Activated CD4-positive, alpha-beta T cell treated with anti-CD3 and anti-CD28 coated beads, Interleukin-2, amount 50 U/mL, for 1 hour (primary cell): ENCODE measurements at regions not wholly inside any gene's neighbourhood (a gene's known extent, or its start where the extent isn't known, plus 50 kb on each side); places are given as distances from the start of the nearest gene placed in this dataset.
"Not testable (repeated sequence)": the region's sequence is repeated elsewhere in the genome, so short reads cannot be mapped to it uniquely, and the experiment has no call there.

Experiments
- DNase-seq: peaks from one replicate; pipeline ENCODE4 v3.0.0-alpha.2; 2020

- no peak for DNase-seq
Observed at GRCh38 chr10:85407088-85407487, 959.5 kb downstream of the GRID1 start.

- no peak for DNase-seq
Observed at GRCh38 chr10:85408388-85408787, 958.2 kb downstream of the GRID1 start.

GRCh38 chr10:85410586-85410985 is 956.0 kb downstream of the GRID1 start:
- not testable (repeated sequence) for DNase-seq

DNA sequence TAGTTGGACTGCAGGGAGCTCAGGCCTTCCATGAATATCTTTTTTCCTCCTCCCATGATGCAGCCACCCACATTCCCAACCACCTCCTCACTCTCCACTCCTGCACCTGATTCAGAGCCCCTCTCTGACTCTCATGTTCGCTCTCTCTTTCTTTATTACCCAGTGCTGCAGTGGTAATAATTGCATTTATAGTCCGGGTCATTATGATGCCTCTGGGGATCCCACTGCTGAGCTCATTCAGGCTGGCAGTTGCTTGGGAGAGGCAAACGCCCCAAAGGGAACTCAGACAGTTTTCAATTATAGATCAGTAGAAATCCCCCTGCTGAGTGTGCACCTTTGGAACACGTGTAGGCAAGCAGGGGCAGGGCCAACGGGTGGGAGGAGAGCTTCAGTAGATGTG is 953.0 kb downstream of the GRID1 start:
- DNase-seq, result no peak

DNA sequence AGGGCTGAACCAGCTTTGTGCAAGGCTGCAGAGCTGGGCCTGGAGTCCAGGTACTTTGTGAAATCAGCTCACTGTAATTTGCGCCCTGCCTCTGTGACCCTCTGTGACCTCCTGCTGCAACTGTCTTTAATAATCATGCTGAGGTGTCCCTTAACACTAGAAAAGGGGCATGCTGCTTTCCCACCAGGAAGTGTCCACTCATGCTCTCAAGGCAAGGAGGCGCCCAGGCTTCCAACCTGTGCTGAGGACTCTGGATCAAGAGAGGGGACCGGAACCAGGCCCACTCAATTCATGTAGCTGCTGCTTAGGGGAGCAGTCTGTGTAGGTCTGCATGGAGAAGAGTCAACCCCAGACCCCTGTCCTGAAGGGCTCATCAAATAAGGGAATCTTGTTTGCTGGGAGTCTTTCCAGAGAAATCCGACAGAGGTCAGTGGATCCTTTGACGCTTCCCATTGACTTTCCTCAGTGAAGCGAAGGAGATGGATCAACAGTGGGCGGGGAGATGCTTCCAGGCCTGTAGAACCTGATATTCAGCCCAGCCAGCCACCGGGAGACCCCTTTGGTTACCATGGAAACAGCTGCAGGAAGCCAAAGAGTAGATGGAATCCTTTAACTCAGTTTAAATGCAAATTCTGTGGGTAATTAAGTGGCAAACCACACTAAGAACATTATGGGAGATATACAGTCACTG is 945.9 kb downstream of the GRID1 start:
- no peak for DNase-seq

- no peak for DNase-seq
Observed at GRCh38 chr10:85421421-85421820, 945.2 kb downstream of the GRID1 start.

GRCh38 chr10:85429126-85429525 is 937.5 kb downstream of the GRID1 start:
- DNase-seq, result no peak

DNA sequence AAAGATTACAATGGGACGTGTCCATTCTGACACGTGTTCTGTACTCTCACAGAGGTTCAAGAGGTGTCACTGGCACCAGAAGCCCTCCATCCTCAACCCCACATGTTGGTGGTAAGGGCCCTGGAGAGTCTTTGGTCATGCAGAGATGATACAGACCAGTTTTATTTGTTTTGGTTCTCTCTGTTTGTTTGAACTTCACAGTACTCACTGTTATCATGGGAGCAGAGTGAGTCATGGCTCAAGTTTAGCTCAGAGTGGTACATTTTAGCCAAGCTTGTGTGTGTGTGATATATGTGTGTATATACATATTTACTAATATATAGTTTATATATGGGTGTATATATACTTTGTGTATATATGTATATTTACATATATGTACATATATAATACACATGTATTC is 935.6 kb downstream of the GRID1 start:
- DNase-seq, result no peak

GRCh38 chr10:85433248-85433647 is 933.3 kb downstream of the GRID1 start:
- DNase-seq, result no peak

GRCh38 chr10:85444868-85445267 is 921.7 kb downstream of the GRID1 start:
- DNase-seq, result no peak

DNA sequence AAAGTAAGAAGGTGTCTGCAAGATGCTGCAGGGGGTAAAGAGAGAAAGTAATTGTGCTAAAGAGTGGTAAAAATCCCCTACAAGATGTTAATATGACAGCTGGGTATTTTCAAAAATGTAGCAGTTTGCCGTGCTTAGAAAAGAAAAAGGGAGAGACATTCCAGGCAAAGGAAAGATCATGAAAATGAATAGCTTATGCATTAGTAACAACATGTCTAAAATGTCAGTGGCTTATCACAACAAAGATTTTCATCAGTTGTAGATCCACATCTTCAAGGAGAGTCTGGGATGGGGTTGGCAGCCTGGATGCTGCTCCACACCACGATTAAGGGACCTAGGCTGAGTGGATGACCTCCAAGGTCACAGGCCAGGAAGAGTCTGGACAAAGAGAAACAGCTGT is 920.9 kb downstream of the GRID1 start:
- no peak for DNase-seq

DNA sequence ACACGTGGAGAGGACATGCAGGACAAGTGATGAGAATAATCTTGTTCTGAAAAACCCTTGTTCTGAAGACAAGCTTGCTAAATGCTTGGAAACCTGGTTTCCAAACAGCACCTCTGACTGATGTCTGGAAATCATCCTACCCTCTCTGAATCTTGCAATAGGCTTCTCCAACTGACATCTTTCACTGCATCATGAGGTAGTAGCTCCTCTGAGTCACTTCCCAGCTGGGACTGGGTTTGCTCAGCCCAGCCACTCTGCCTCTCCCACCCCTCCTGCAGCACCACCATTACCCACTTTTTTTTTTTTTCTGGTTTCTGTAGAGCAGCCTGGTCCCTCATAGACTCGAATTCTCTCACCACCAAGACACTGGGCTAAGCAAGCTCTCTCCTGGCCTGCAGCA is 919.8 kb downstream of the GRID1 start:
- no peak for DNase-seq

DNA sequence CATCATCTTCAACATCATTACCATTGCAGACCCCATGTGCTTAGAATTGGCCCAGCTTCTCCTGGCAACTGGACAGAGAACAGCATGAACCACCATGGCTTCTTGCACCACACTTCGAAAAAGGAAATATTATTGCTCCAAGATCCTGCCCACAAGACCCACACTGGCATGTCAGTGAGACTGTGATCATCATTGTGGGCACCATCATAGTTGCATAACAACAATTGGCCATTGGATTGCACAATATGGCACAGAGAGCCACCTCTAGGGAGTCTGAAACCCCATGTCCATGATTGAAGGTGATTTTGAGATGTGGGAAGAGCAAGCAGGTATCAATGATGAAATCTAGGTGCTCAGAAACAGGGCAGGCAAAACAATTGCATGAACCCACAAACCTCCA is 918.9 kb downstream of the GRID1 start:
- no peak for DNase-seq

GRCh38 chr10:85448716-85449115 is 917.9 kb downstream of the GRID1 start:
- no peak for DNase-seq

DNA sequence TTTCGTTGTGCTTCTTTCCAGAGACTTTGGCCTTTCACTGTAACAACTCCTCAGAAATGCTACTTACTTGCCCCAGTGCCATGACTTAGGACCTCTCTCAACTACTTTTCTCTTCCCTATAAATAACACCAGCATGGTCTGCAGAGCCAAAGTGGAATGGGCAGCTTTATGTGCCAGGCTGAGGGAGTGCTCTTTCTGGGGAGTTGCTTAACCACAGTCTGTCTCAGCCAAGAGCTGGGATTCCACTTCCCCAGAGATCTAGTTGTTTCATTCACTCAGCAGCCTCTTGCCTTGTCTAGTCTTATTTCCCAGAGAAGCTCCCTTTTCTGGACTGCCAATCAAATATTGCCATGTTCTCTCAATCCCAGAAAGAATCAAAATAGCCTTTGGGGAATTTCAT is 912.2 kb downstream of the GRID1 start:
- DNase-seq, result no peak

GRCh38 chr10:85457191-85457590 is 909.4 kb downstream of the GRID1 start:
- no peak for DNase-seq

GRCh38 chr10:85458324-85458723 is 908.3 kb downstream of the GRID1 start:
- DNase-seq, result no peak

DNA sequence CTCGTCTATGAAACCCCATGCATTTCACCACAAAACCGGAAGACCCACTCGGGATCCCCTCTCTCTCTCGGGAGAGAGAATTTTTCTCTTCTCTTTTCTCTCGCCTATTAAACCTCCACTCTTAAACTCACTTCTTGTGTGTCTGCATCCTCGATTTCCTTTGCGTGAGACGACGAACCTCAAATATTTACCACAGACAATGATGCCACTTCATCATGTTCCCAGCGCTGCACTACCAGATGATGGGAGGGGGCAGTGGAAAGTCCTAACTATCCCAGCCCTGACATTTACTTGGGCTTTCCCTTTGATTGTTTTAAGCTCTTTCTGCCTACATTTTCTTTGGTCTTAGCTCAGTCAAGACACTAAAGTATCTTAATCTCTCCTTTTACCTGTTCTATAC is 906.7 kb downstream of the GRID1 start:
- no peak for DNase-seq

DNA sequence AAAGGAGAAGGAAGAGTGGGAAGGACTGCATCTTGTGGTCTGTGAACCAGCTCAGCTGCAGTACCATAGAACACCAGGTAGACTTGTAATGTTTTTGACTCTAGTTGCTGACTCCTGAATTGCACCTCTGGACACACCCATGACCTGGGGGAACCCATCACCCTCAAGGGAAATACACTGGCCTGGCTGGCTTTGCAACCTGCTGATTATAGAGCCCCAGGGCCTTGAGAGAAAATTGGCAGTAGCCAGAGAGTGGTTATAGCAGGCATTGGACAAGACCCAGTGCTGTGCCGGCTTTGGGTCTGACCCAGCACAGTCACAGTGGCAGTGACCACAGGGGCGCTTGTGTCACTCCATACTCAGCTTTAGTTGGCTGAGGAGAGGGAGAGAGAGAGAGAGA is 902.3 kb downstream of the GRID1 start:
- DNase-seq, result no peak

- DNase-seq, result no peak
Observed at GRCh38 chr10:85477979-85478378, 888.6 kb downstream of the GRID1 start.

GRCh38 chr10:85490431-85490830 is 876.2 kb downstream of the GRID1 start:
- DNase-seq, result no peak

DNA sequence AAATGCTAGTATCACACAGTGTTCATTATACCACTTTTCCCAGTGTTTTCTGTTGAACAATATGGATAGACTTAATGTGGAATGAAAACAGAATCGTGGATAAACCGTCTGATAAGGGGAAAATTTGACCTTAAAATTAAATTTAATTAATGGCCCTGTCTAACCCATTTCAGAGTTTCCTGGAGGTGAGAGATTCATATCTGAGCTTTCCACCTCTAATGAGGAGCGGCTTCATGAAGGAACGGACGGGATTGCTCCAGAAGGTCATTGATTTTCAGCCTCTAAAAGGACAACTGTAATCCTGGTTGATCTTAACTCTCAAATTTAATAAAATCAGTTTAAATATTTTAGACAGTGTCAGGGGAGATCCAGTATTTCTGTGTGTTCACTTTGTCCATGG is 874.9 kb downstream of the GRID1 start:
- DNase-seq, result no peak

- DNase-seq, result no peak
Observed at GRCh38 chr10:85492684-85493083, 873.9 kb downstream of the GRID1 start.

GRCh38 chr10:85493703-85494102 is 872.9 kb downstream of the GRID1 start:
- DNase-seq, result no peak

DNA sequence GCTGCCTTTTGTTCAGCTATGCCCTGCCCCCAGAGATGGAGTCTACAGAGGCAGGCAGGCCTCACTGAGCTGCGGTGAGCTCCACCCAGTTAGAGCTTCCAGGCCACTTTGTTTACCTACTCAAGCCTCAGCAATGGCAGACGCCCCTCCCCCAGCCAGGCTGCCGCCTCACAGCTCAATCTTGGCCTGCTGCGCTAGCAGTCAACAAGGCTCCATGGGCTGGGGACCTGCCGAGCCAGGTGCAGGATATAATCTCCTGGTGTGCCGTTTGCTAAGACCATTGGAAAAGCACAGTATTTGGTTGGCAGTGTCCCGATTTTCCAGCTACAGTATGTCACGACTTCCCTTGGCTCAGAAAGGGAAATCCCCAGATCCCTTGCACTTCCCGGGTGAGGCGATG is 862.0 kb downstream of the GRID1 start:
- DNase-seq, result not testable (repeated sequence)

GRCh38 chr10:85508159-85508558 is 858.4 kb downstream of the GRID1 start:
- DNase-seq, result no peak
